Hematopoietic multipotent progenitor cell treated with erythropoietin and hydrocortisone succinate and interleukin-3 and kit ligand, for 6 days (in vitro differentiated cells): ENCODE measurements at regions not wholly inside any gene's neighbourhood (a gene's known extent, or its start where the extent isn't known, plus 50 kb on each side); places are given as distances from the start of the nearest gene placed in this dataset.

Experiments used
- DNase-seq: peaks from one replicate; pipeline ENCODE4 v3.0.0-alpha.2; 2015

- DNase-seq = no peak
These were observed 73.0 kb upstream of the COPS8 start for GRCh38 chr2:237012577-237013267.

DNA sequence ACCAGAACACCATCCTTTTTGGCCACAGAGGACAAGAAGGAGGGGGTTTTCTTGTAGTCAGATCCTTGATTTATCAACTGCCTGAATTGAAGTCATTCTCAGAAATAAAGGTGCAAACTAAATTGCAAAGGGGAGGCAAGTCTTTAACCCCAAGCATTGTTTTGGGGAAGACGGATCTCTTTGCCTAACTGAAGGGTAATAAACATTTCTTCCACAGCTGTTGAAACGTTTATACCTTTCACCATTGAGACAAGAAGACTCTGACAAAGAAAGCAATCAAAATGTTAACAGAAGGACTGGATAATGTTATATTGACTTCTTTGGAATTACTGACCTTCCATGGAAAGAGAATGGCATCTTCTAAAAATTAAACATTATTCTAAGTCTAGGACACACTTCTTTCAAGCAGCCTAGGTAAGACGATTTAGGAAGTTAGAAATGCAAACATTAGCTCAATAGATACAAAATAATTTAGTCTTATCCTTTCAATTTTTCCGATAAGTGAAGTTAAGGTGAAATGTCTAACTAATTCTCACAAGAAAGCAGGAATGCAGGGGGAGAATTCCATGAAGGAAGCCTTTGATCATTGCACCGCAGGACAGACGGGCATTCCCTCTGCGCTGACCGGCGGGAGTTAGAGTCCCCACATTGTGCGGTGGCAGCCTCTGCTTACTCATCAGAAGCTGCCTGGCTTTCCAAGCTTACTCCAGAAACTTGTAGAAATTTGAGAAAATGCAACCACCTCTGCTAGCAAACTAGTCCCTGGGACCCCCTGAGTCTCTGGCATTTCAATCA, 69.4 kb upstream of the COPS8 start:
- no peak for DNase-seq

DNA sequence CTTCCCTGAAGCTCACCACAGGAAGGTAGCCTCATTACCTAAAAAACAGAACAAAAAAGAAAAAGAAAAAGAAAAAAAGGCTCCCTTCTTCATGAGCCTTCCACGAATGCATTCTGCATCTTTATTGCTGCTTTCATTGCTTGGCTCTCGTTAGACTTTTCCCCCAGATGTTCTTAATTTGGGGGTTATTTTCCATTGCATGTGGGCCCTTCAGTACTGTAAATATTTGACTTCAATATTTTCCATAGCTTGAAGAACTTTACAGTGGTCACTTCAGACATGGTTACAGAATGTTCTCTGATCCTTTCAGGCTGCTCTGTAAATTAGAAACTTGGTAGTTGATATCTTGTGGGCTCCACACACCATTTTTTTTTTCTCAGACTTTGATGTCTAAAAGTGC, 65.6 kb upstream of the COPS8 start:
- DNase-seq = no peak

GRCh38 chr2:237022533-237022932, 63.2 kb upstream of the COPS8 start:
- no peak for DNase-seq

- DNase-seq = no peak
These were observed 61.4 kb upstream of the COPS8 start for GRCh38 chr2:237024255-237024654.

DNA sequence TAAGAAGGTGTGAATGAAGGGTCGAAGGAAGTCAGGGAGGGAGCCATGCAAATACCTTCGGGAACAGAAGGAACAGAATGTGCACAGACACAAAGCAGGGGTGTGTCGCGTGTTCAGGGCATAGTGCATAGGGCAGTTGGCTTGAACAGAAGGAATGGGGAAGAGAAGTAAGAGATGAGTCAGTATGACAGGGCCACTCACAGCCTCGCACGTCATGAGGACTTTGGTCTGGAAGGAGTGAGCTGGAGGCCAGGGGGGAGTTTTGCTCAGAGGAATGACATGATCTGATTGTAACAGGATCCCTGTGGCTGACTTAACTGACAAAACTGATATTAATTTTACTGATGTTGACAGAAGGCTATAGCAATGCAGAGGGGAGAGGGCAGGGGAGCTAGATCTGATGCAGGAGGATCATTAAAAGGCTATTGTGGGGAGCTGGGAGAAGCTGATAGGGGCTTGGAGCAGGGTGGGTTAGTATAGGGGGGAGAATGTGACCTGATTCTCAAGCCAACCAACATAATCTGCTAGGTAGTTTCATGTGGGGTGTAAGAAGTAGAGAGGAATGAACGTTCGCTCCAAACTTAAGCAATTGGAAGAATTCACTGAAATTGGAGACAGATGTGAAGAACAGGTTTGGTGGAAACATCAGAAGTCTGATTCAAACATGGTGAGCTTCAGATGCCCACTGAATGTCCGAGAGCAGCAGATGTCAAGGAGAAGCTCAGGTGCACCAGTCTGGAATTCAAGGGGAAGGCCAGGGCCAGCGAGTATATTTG, 60.4 kb upstream of the COPS8 start:
- no peak for DNase-seq

GRCh38 chr2:237026981-237027711, 58.5 kb upstream of the COPS8 start:
- peak; percentile 43 for DNase-seq

DNA sequence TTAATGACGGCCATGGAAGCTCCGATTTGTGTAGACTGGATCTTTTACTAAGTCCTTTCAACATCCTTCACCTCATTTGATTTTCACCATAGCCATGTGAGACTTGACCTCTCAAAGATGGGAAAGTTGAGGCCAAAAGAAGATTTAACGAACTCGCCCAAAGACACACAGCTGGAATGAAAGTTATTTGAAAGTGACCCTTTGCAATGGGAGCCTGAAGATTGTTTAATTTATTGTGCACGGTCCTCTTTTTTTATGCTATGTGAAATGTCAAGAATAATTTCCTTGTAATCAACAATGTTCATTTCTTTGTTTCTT, 58.0 kb upstream of the COPS8 start:
- no peak for DNase-seq

DNA sequence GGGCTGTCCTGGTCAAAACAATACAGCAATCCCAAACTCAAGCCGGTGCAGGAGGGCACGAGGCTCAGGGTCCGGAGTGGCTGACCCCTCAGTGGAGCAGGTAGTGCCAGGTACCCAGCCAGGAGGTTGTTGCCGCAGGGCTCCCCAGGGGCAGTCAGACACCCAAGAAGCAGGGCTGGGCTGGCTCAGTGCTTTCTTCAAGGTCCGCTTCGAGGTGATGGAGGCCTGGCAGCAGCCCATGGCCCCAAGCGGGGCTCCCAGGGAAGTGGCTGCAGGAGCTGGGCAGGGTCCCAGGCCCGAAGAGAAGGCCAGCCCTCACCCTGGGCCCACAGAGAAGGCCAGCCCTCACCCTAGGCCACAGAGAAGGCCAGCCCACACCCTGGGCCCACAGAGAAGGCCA, 55.3 kb upstream of the COPS8 start:
- no peak for DNase-seq

DNA sequence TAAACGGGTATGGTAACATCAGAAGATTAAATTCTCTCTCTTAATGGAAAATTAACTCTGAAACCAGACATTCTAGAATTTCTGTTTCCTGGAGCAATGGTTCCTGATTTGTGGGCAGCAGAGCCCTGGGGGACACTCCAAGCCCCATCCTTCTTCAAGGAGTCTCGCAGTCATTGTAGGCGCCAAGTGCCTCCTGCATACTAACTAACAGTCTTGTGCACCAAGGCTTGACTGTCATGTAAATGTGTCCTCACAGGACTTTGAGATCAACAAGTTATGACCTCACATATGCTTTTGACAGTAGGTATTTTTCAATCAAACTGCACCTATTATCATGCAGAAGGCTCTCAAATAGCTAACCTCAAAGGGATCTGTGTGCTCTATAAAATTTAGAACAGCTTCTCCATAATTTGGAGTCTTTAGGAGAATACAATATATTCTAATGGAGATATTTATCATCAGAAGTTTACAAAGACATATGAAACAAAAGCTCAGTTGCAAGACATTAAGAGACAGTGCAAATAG, 52.1 kb upstream of the COPS8 start:
- DNase-seq = no peak

- no peak for DNase-seq
These were observed 49.8 kb upstream of the COPS8 start for GRCh38 chr2:237035781-237036475.
